ENCODE measurements at regions not wholly inside any gene's neighbourhood (a gene's known extent, or its start where the extent isn't known, plus 50 kb on each side); places are given as distances from the start of the nearest gene placed in this dataset.

DNA sequence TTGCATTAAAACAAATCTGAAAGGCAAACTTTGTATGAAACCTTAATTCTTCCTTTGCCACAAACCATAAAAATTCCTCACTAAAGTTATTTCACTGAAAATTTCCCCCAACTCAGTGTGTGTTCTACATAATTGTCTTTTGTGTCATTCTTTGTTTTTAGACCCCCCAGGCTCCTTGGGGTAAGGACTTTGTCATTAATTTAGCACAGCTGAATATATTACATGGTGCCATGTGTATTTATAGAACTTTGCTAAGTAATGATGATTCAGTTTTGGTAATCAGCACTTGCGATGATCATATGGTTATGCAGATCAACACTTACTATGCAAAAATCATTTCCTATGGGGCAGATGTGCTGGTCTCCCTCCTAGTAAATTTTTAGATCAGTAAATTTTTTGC lies 712.1 kb upstream of the MEF2C start:
- TF ChIP-seq, protein P1, sequence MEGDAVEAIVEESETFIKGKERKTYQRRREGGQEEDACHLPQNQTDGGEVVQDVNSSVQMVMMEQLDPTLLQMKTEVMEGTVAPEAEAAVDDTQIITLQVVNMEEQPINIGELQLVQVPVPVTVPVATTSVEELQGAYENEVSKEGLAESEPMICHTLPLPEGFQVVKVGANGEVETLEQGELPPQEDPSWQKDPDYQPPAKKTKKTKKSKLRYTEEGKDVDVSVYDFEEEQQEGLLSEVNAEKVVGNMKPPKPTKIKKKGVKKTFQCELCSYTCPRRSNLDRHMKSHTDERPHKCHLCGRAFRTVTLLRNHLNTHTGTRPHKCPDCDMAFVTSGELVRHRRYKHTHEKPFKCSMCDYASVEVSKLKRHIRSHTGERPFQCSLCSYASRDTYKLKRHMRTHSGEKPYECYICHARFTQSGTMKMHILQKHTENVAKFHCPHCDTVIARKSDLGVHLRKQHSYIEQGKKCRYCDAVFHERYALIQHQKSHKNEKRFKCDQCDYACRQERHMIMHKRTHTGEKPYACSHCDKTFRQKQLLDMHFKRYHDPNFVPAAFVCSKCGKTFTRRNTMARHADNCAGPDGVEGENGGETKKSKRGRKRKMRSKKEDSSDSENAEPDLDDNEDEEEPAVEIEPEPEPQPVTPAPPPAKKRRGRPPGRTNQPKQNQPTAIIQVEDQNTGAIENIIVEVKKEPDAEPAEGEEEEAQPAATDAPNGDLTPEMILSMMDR (IDR thresholded peaks at IDR 0.05; ENCODE audit: extremely low read depth in 1 of 2, insufficient read depth in 1 of 2, low read depth in 1 of 2, low read length in 2 of 2): no peak
- TF ChIP-seq EZH2 (IDR thresholded peaks at IDR 0.05; ENCODE audit: borderline replicate concordance, low read depth, low read length, severe bottlenecking) (no peak), FOS (IDR thresholded peaks at IDR 0.05; ENCODE audit: borderline replicate concordance, insufficient read depth, low read length) (no peak), POLR2A (IDR thresholded peaks at IDR 0.05; ENCODE audit: low read depth, low read length) (no peak), POLR2AphosphoS5 (IDR thresholded peaks at IDR 0.05; ENCODE audit: insufficient read depth, low read depth, low read length) (no peak)

Measured in endothelial cell of umbilical vein (primary cell).